GM19239 (cell line): ENCODE measurements at regions not wholly inside any gene's neighbourhood (a gene's known extent, or its start where the extent isn't known, plus 50 kb on each side); places are given as distances from the start of the nearest gene placed in this dataset.

Source experiments
- DNase-seq: peaks from one replicate; pipeline ENCODE4 v3.0.0; 2011; ENCODE audit warnings: low spot score; ENCODE audit not compliant: insufficient read length
- FAIRE-seq: peaks from 2 replicates; lab custom pipeline; 2011; peaks lifted over from hg19 to GRCh38; lab: Jason Lieb, UNC

- FAIRE-seq (no peak), DNase-seq (no peak)
Measured at GRCh38 chr9:96135753-96136290, 166.2 kb downstream of the HSD17B3 start.

- DNase-seq (no peak), FAIRE-seq (peak; percentile 78)
Measured at GRCh38 chr9:96135076-96135752, 166.8 kb downstream of the HSD17B3 start.

GRCh38 chr9:96133321-96134021 is 168.5 kb downstream of the HSD17B3 start:
- no peak for DNase-seq
- FAIRE-seq = no peak

GRCh38 chr9:96131825-96132224 is 170.2 kb downstream of the HSD17B3 start:
- FAIRE-seq = no peak

GRCh38 chr9:96130970-96131369 is 171.0 kb downstream of the HSD17B3 start:
- DNase-seq (no peak), FAIRE-seq (no peak)

More at GRCh38 chr9:96131825-96132224, 170.2 kb downstream of the HSD17B3 start:
- no peak for DNase-seq

- FAIRE-seq (no peak), DNase-seq (no peak)
Measured at GRCh38 chr9:96129747-96130146, 172.2 kb downstream of the HSD17B3 start.

GRCh38 chr9:96128880-96129279 is 173.1 kb downstream of the HSD17B3 start:
- DNase-seq (no peak), FAIRE-seq (no peak)

GRCh38 chr9:96126321-96126881 is 175.6 kb downstream of the HSD17B3 start:
- FAIRE-seq (no peak), DNase-seq (no peak)

GRCh38 chr9:96125624-96126023 is 176.4 kb downstream of the HSD17B3 start:
- no peak for FAIRE-seq
- no peak for DNase-seq

- FAIRE-seq = no peak
- DNase-seq = no peak
Measured at GRCh38 chr9:96122751-96123150, 179.2 kb downstream of the HSD17B3 start.

- FAIRE-seq (no peak), DNase-seq (no peak)
Measured at GRCh38 chr9:96122282-96122681, 179.7 kb downstream of the HSD17B3 start.

GRCh38 chr9:96121136-96121535 is 180.8 kb downstream of the HSD17B3 start:
- DNase-seq = no peak
- FAIRE-seq = no peak

- FAIRE-seq (no peak), DNase-seq (no peak)
Measured at GRCh38 chr9:96117398-96118080, 184.4 kb downstream of the HSD17B3 start.

- DNase-seq (no peak), FAIRE-seq (no peak)
Measured at GRCh38 chr9:96116275-96117064, 185.5 kb downstream of the HSD17B3 start.

- no peak for FAIRE-seq
- no peak for DNase-seq
Measured at GRCh38 chr9:96115836-96116235, 186.1 kb downstream of the HSD17B3 start.

GRCh38 chr9:96113032-96113431 is 188.9 kb downstream of the HSD17B3 start:
- no peak for FAIRE-seq
- DNase-seq = no peak

GRCh38 chr9:96109680-96110351 is 192.2 kb downstream of the HSD17B3 start:
- FAIRE-seq (no peak), DNase-seq (no peak)

GRCh38 chr9:96108691-96109380 is 193.1 kb downstream of the HSD17B3 start:
- no peak for FAIRE-seq
- no peak for DNase-seq

GRCh38 chr9:96107436-96107835 is 194.5 kb downstream of the HSD17B3 start:
- FAIRE-seq (no peak), DNase-seq (no peak)
